ENCODE measurements at regions not wholly inside any gene's neighbourhood (a gene's known extent, or its start where the extent isn't known, plus 50 kb on each side); places are given as distances from the start of the nearest gene placed in this dataset.

DNA sequence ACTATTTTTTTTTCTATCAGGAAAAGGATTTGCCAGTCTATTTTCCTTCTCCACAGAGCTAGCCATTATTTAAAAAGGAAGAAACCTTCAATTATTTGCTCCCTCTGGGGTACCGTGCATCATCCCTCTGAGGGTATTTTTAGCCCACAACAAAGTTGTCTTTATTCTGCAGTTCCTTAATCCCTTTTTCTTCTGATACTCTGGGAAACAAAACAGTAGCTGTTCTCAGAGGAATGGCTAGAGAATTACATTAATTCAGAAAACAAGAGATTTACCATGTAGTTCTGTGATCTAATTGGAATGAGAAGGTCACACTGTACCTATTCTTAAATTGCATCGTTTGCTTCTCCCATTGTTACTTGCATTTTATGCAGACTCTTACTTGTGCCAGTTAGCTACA lies 1056.7 kb downstream of the STIM2 start:
- no peaks in the 10 kb centered on the region for H3K4me1 ChIP-seq
- H3K27me3 ChIP-seq = no peaks in the 10 kb centered on the region
- FAIRE-seq (no peak), ATAC-seq (no peak), DNase-seq (no peak)
- intact Hi-C loops (cut with DNase I) = no loop called here
- no peak overlapping the region for H3K4me3 ChIP-seq
- 31 to 53% methylated on average over 2 of the region's 2 CpGs for WGBS, 2 donors
- H3K27ac ChIP-seq = no peak overlapping the region
- TF ChIP-seq, protein P1, sequence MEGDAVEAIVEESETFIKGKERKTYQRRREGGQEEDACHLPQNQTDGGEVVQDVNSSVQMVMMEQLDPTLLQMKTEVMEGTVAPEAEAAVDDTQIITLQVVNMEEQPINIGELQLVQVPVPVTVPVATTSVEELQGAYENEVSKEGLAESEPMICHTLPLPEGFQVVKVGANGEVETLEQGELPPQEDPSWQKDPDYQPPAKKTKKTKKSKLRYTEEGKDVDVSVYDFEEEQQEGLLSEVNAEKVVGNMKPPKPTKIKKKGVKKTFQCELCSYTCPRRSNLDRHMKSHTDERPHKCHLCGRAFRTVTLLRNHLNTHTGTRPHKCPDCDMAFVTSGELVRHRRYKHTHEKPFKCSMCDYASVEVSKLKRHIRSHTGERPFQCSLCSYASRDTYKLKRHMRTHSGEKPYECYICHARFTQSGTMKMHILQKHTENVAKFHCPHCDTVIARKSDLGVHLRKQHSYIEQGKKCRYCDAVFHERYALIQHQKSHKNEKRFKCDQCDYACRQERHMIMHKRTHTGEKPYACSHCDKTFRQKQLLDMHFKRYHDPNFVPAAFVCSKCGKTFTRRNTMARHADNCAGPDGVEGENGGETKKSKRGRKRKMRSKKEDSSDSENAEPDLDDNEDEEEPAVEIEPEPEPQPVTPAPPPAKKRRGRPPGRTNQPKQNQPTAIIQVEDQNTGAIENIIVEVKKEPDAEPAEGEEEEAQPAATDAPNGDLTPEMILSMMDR (IDR thresholded peaks at IDR 0.05) = no peak
- no peaks in the 10 kb centered on the region for H3K9me3 ChIP-seq
- no peaks in the 10 kb centered on the region for H3K36me3 ChIP-seq

DNA sequence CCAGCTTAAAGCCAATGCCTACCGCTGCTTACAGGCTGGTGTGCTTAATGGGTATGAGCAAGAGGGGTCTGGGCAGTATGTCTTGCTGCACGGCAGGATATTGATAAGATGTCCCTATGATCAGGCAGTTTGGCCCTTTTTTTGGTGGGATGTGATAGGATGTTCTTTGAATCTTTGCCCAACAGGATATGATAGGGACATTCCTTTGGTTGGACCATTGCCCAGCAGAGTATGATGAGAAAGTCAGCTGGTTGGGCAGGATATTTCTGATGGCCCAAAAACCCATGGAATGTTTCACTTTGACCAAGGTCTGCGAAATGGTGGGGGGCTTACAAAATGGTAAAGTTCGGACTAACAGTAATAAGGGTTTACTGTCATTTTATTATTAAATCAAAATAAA lies 1060.6 kb downstream of the STIM2 start:
- Histone ChIP-seq H3K27ac (no peak overlapping the region), H3K9me3 (no peaks in the 10 kb centered on the region), H3K4me3 (no peak overlapping the region), H3K36me3 (no peaks in the 10 kb centered on the region), H3K4me1 (no peaks in the 10 kb centered on the region), H3K27me3 (no peaks in the 10 kb centered on the region)
- WGBS, 2 donors = 50 to 59% methylated on average over 4 of the region's 4 CpGs
- intact Hi-C loops (cut with DNase I) = no loop called here
- TF ChIP-seq, protein P1 (IDR thresholded peaks at IDR 0.05) = no peak
- FAIRE-seq = no peak
- ATAC-seq = no peak
- no peak for DNase-seq

DNA sequence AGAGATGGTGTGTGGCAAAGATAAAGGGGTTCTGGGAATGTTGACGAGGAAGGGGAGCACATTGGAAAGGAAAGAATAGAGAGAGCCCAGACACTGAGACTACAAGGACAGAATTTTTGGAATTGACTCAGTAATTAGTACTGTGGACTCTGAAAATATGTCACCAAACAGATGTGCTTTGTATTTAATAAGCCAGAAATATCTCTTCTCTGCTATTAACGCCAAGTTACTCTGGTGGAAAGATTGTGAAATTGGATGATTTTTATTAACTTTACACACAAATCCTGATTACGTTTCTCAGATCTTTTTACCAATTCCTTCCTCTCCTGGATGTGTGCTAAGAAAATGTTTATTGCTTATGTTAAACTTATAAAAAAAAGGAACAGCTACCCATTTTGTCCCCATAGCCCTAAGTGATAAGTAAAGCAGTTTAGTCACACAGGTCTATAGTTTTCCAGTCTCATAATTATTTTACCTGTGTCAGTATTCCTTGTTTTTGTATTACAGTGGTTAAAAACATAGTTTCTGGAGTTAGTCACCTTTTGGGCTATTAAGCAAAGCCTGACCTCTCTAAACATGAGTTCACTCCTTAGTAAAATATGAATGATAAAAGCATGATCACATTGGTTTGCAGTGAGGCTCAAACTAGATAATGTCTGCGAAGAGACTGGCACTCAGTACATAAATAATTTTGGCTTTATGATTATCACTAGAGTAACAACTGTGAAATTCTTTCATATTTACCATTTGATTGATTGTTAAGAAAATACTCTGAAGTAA lies 1068.3 kb downstream of the STIM2 start:
- Histone ChIP-seq H3K27me3 (no peaks in the 10 kb centered on the region), H3K27ac (no peak overlapping the region), H3K4me1 (no peaks in the 10 kb centered on the region), H3K4me3 (no peak overlapping the region), H3K36me3 (no peaks in the 10 kb centered on the region), H3K9me3 (no peaks in the 10 kb centered on the region)
- FAIRE-seq = no peak
- intact Hi-C loops (cut with DNase I) = no loop called here
- ATAC-seq = no peak
- 38 to 53% methylated on average over 4 of the region's 4 CpGs for WGBS, 2 donors
- DNase-seq = no peak
- TF ChIP-seq, protein P1 (IDR thresholded peaks at IDR 0.05) = no peak

DNA sequence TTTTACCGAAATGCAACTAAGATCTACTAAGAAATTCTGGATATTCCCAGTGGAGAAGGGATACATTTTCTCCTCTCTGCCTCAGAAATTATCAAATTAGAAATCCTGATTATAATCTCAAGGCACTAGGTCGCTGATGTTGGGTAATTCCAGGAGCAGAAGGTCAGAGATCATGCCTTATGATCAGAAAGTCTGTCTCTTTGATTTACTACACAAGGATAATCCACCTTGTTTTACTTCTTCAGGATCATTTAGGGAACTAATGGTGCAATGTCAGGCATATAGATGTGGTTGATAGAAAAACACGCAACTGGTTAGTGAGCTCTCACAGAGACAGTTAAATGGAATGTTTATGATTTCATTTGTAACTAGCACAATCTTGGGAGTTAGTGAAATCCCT lies 1069.7 kb downstream of the STIM2 start:
- no peak for FAIRE-seq
- intact Hi-C loops (cut with DNase I) = no loop called here
- no peak overlapping the region for H3K27ac ChIP-seq
- no peak for ATAC-seq
- no peaks in the 10 kb centered on the region for H3K9me3 ChIP-seq
- TF ChIP-seq, protein P1 (IDR thresholded peaks at IDR 0.05) = no peak
- H3K4me3 ChIP-seq = no peak overlapping the region
- no peaks in the 10 kb centered on the region for H3K36me3 ChIP-seq
- no peak for DNase-seq
- H3K4me1 ChIP-seq = no peaks in the 10 kb centered on the region
- no peaks in the 10 kb centered on the region for H3K27me3 ChIP-seq
- 49 to 61% methylated on average over 3 of the region's 3 CpGs for WGBS, 2 donors

DNA sequence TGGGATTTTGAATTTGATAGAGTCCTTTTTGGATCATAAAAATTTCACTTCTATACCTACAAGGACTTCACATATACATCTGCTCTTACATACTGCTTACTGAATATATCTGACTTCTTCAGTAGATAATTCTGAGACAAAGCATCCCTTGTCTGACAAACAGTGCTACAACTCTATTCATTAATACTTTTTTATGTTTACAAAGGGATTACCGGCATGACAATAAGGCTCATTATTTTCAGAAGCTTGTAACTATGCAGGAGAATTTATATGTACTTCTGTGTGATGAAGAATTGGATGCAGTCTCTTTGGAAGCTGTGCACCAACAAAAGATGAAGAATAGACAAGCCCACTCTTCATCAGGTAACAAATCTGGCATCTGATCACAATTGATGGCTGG lies 1070.3 kb downstream of the STIM2 start:
- no peaks in the 10 kb centered on the region for H3K9me3 ChIP-seq
- intact Hi-C loops (cut with DNase I) = no loop called here
- DNase-seq = no peak
- 50 to 63% methylated on average over 1 of the region's 1 CpG for WGBS, 2 donors
- ATAC-seq = no peak
- H3K4me3 ChIP-seq = no peak overlapping the region
- H3K36me3 ChIP-seq = no peaks in the 10 kb centered on the region
- FAIRE-seq = no peak
- H3K27ac ChIP-seq = no peak overlapping the region
- H3K4me1 ChIP-seq = no peaks in the 10 kb centered on the region
- TF ChIP-seq, protein P1 (IDR thresholded peaks at IDR 0.05) = no peak
- no peaks in the 10 kb centered on the region for H3K27me3 ChIP-seq
